K562 (cell line): ENCODE measurements at regions not wholly inside any gene's neighbourhood (a gene's known extent, or its start where the extent isn't known, plus 50 kb on each side); places are given as distances from the start of the nearest gene placed in this dataset.

Experiments used
- ATAC-seq: fragments of 200-7000 bp; cut with Tn5 transposase; 3 replicates; pipeline ENCODE4 v1.9.1; 2020; ENCODE audit warnings: moderate library complexity
- BruUV-seq: library from RNA; stranded (reverse); fragments of 400-500 nt; replicated peaks from 2 replicates; lab custom pipeline; 2021; lab: Mats Ljungman, UMichigan
- CTCF ChIA-PET: fragments of 300-600 bp; formaldehyde crosslinking; extraction: SDS; loops from one replicate; lab custom pipeline; 2021; ENCODE audit warnings: low intra/inter-chr PET ratio; lab: Yijun Ruan, JAX
- POLR2A ChIA-PET: fragments of 300-600, 350-650 bp; sonication (Branson Sonifier 250); formaldehyde crosslinking; extraction: SDS; loops from one replicate; lab custom pipeline; 2021; ENCODE audit warnings: antibody characterized with exemption, inconsistent platforms; lab: Yijun Ruan, JAX
- DNase-seq, 4 experiments: peaks; one replicate each; pipeline versions ENCODE4 v3.0.0 to v3.0.0-alpha.2; 2011 to 2018; ENCODE audit warnings: low spot score in 3 of 4, mixed read lengths in 3 of 4; ENCODE audit errors: extremely low read depth in 1 of 4
- FAIRE-seq: peaks from 2 replicates; lab custom pipeline; 2011; peaks lifted over from hg19 to GRCh38; lab: Jason Lieb, UNC
- H2AFZ ChIP-seq: 2 replicates; pipeline ENCODE4 v1.6.0; 2011; ENCODE audit warnings: low read depth, low read length, control low read depth, inconsistent platforms
- H3K27ac ChIP-seq: fragments of 200-600 bp; 3 replicates; pipeline ENCODE4 v1.8.0; 2011; ENCODE audit warnings: low read depth, mild to moderate bottlenecking, control low read depth, inconsistent platforms, low read length, moderate library complexity, mixed read lengths; ENCODE audit errors: extremely low read depth
- H3K27me3 ChIP-seq, 2 experiments: fragments of 300-600 bp in 1 of 2; 2 replicates in 1 of 2; 3 replicates in 1 of 2; pipeline versions ENCODE4 v1.6.0 to v1.8.0; 2011; ENCODE audit warnings: inconsistent platforms in 2 of 2, low read length in 2 of 2, mild to moderate bottlenecking in 1 of 2, mixed read lengths in 1 of 2, moderate library complexity in 1 of 2; ENCODE audit not compliant: control insufficient read depth in 2 of 2, insufficient read depth in 2 of 2
- H3K36me3 ChIP-seq: fragments of 300-600 bp; 3 replicates; pipeline ENCODE4 v1.8.0; 2011; ENCODE audit warnings: mild to moderate bottlenecking, low read length, inconsistent platforms; ENCODE audit not compliant: control insufficient read depth, insufficient read depth
- H3K4me1 ChIP-seq, 2 experiments: fragments of 200-600 bp in 1 of 2; replicated peaks in 1 of 2; 2 replicates in 1 of 2; 3 replicates in 1 of 2; pipeline versions ENCODE4 v1.5.1 to v1.8.0; 2011; ENCODE audit warnings: inconsistent platforms in 2 of 2, low read length in 2 of 2, mild to moderate bottlenecking in 1 of 2, mixed read lengths in 1 of 2, moderate library complexity in 1 of 2; ENCODE audit not compliant: control insufficient read depth in 2 of 2, insufficient read depth in 2 of 2
- H3K4me2 ChIP-seq: 2 replicates; pipeline ENCODE4 v1.6.1; 2011; ENCODE audit warnings: low read length, control low read depth, inconsistent platforms, mixed read lengths; ENCODE audit not compliant: insufficient read depth
- H3K4me3 ChIP-seq: fragments of 200-600 bp; sonication (generic), shearing (Covaris generic); 2 replicates; pipeline ENCODE4 v1.5.1; 2016; ENCODE audit warnings: control low read depth, inconsistent platforms
- H3K79me2 ChIP-seq: fragments of 200-600 bp; 3 replicates; pipeline ENCODE4 v1.8.0; 2011; ENCODE audit warnings: low read length, inconsistent platforms; ENCODE audit not compliant: control insufficient read depth, insufficient read depth
- H3K9ac ChIP-seq, 2 experiments: 2 replicates each; pipeline versions ENCODE4 v1.6.0 to v1.6.1; 2011; ENCODE audit warnings: low read depth in 2 of 2, low read length in 2 of 2, control low read depth in 1 of 2, inconsistent platforms in 1 of 2, mild to moderate bottlenecking in 1 of 2, mixed read lengths in 1 of 2; ENCODE audit not compliant: insufficient read depth in 1 of 2
- H3K9me1 ChIP-seq: one replicate; pipeline ENCODE4 v1.6.0; 2011; ENCODE audit warnings: inconsistent platforms, mild to moderate bottlenecking, low read length, moderate library complexity; ENCODE audit not compliant: control insufficient read depth, insufficient read depth
- H3K9me3 ChIP-seq: replicated peaks from 2 replicates; pipeline ENCODE4 v1.5.1; 2011; ENCODE audit warnings: low read depth, low read length, inconsistent platforms; ENCODE audit not compliant: control insufficient read depth, insufficient read depth
- H4K20me1 ChIP-seq: replicated peaks from 2 replicates; pipeline ENCODE4 v1.6.1; 2011; ENCODE audit warnings: low read length, inconsistent platforms, mixed read lengths; ENCODE audit not compliant: control insufficient read depth, insufficient read depth
- HMBOX1 ChIP-seq: sonication (generic); IDR thresholded peaks from 2 replicates; pipeline ENCODE4 v1.6.1; 2016
- HNRNPL ChIP-seq: fragments of 200-400 bp; formaldehyde crosslinking; IDR thresholded peaks from 2 replicates; pipeline ENCODE4 v1.6.1; 2017; ENCODE audit warnings: low read depth, mild to moderate bottlenecking, low read length
- KHSRP ChIP-seq: fragments of 450-650 bp; IDR thresholded peaks from 2 replicates; pipeline ENCODE4 v1.6.1; 2017
- MCM5 ChIP-seq: fragments of 450-650 bp; IDR thresholded peaks from 2 replicates; pipeline ENCODE4 v1.6.1; 2016; ENCODE audit warnings: low read depth
- PRPF4 ChIP-seq: fragments of 200-400 bp; formaldehyde crosslinking; IDR thresholded peaks from one replicate; pipeline ENCODE4 v1.6.1; 2017; ENCODE audit warnings: low read length, low read depth, mild to moderate bottlenecking; ENCODE audit not compliant: insufficient read depth, poor library complexity, severe bottlenecking
- TOE1 ChIP-seq, 2 experiments: fragments of 450-650 bp in 1 of 2; sonication (generic) in 1 of 2; formaldehyde crosslinking in 1 of 2; IDR thresholded peaks; 2 replicates each; pipeline versions ENCODE4 v1.7.1 to v1.8.0; 2016 to 2022; ENCODE audit warnings: borderline replicate concordance in 2 of 2, mild to moderate bottlenecking in 2 of 2, antibody characterized with exemption in 1 of 2, inconsistent platforms in 1 of 2, low read depth in 1 of 2, missing genetic modification reagents in 1 of 2, moderate library complexity in 1 of 2
- ZKSCAN3 ChIP-seq: fragments of 250-450 bp; sonication (Bioruptor Pico); IDR thresholded peaks from 2 replicates; pipeline ENCODE4 v1.4.0; 2020
- ZNF253 ChIP-seq: fragments of 250-450 bp; sonication (Bioruptor Pico); conservative IDR thresholded peaks from 2 replicates; pipeline ENCODE4 v1.6.1; 2021; ENCODE audit warnings: mild to moderate bottlenecking
- WGBS: fragments of 100-300 bp; shearing (Covaris generic); methylation state at CpG from one replicate; pipeline ENCODE4 v1.1.6; 2016; ENCODE audit warnings: low coverage, mixed read lengths; ENCODE audit not compliant: insufficient coverage; ENCODE audit errors: missing lambda C conversion rate; 5-methylcytosine and 5-hydroxymethylcytosine counted together
- in situ Hi-C: fragments of 300-500 bp; cut with MboI; formaldehyde crosslinking; loops from 4 replicates; pipeline ENCODE4 v1.15.0; 2018; ENCODE audit warnings: inconsistent platforms, mixed read lengths
- intact Hi-C: fragments of 100-400 bp; cut with micrococcal nuclease; formaldehyde crosslinking; loops from 2 replicates; pipeline ENCODE4 v1.14.2; 2022

DNA sequence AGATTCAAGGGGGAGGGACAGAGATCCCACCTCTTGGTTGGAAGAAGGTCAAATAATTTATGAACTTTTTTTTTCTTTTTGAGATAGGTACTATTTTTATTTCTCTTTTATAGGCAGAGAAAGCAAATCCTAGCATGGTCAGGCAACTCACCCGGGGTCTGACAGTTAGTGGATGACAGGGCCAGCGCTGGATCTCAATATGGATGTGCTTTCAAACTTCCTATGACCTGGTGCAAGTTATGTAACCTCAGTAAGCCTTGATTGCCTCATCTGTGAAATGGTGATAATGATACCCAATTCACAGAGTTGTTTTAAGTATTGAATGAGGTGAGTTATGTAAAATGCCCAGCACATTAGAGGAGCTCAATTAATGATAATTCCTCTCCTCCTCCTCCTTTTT is 86.8 kb upstream of the MEF2A start:
- Histone ChIP-seq H3K27ac (no peak overlapping the region), H3K4me2 (no peak overlapping the region), H3K9me3 (no peaks in the 10 kb centered on the region), H3K9ac (no peak overlapping the region), H4K20me1 (no peaks in the 10 kb centered on the region), H3K4me3 (no peak overlapping the region), H3K4me1 (peaks cover 0 to 5% of the 10 kb centered on the region in 2 experiments; a peak in 1 of 5 replicates), H3K27me3 (peaks cover 20 to 43% of the 10 kb centered on the region in 2 experiments; a peak in 4 of 5 replicates), H3K36me3 (no peaks in the 10 kb centered on the region), H3K9me1 (no peaks in the 10 kb centered on the region), H3K79me2 (no peaks in the 10 kb centered on the region), H2AFZ (no peak overlapping the region)
- DNase-seq (no peak), ATAC-seq (no peak), FAIRE-seq (no peak)
- BruUV-seq: no TSS peak
- TF ChIP-seq PRPF4 (no peak), HMBOX1 (no peak), HNRNPL (no peak), TOE1 (IDR thresholded peaks at IDR 0.05; ENCODE audit: borderline replicate concordance) (no peak), TOE1 (CRISPR knock-in tag; IDR thresholded peaks at IDR 0.05; ENCODE audit: borderline replicate concordance, low read depth) (no peak), KHSRP (no peak), ZNF253 (CRISPR knock-in tag) (no peak), MCM5 (no peak), ZKSCAN3 (CRISPR knock-in tag) (no peak)
- 0% methylated on average over 2 of the region's 2 CpGs for WGBS
- intact Hi-C loops (no loop called here), in situ Hi-C loops (no loop called here)
- ChIA-PET CTCF (no interaction called here), POLR2A (interaction anchor here (0.7 to 1.3 kb wide), 2 partner anchors 8 to 174 kb away, joined by 3 to 4 read pairs; no protein-coding TSS in a partner anchor)
